22Rv1 (cell line): ENCODE measurements at regions not wholly inside any gene's neighbourhood (a gene's known extent, or its start where the extent isn't known, plus 50 kb on each side); places are given as distances from the start of the nearest gene placed in this dataset.
"Not testable (repeated sequence)": the region's sequence is repeated elsewhere in the genome, so short reads cannot be mapped to it uniquely, and the experiment has no call there.

Source experiments
- H3K27ac ChIP-seq: fragments of 450-650 bp; 2 replicates; pipeline ENCODE4 v1.5.1; 2017
- CTCF ChIP-seq: fragments of 450-650 bp; IDR thresholded peaks from 2 replicates; pipeline ENCODE4 v1.5.1; 2017; ENCODE audit warnings: mild to moderate bottlenecking
- ZFX ChIP-seq: fragments of 450-650 bp; IDR thresholded peaks from 2 replicates; pipeline ENCODE4 v1.6.1; 2017; ENCODE audit warnings: antibody characterized with exemption, borderline replicate concordance

DNA sequence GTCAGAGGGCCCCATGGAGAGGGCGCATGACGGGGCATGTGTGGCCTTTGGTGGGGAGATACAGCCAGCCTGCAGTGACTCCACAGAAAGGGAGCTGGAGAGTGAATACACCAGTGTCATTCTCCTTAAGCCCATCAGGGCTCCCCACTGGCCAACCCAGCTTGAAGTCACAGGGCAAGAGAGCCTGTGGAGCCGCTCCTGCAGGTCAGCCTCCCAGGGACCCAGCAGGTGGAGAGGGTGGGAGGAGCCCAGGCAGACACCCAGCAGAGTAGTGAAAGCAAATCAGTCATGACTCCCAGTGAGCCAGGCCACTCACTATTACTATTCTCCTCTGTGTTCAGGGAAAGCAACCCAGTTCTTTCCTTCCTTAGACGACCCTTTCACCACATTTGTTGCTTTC is 110.0 kb upstream of the CPM start:
- no peak overlapping the region for H3K27ac ChIP-seq
- TF ChIP-seq ZFX (no peak), CTCF (no peak)

- TF ChIP-seq ZFX: no peak
- TF ChIP-seq CTCF: no peak
- H3K27ac ChIP-seq: no peak overlapping the region
These were observed 111.9 kb upstream of the CPM start for GRCh38 chr12:69044887-69045286.

- TF ChIP-seq CTCF: no peak
- TF ChIP-seq ZFX: no peak
- no peak overlapping the region for H3K27ac ChIP-seq
These were observed 112.5 kb upstream of the CPM start for GRCh38 chr12:69045430-69045829.

GRCh38 chr12:69046363-69046762 is 113.4 kb upstream of the CPM start:
- no peak overlapping the region for H3K27ac ChIP-seq
- TF ChIP-seq ZFX (no peak), CTCF (no peak)

- no peak overlapping the region for H3K27ac ChIP-seq
- TF ChIP-seq ZFX: no peak
These were observed 113.9 kb upstream of the CPM start for GRCh38 chr12:69046920-69047319.

GRCh38 chr12:69047990-69048389 is 115.0 kb upstream of the CPM start:
- no peak overlapping the region for H3K27ac ChIP-seq
- TF ChIP-seq ZFX (no peak), CTCF (no peak)

GRCh38 chr12:69049855-69050254 is 116.9 kb upstream of the CPM start:
- not testable (repeated sequence) for H3K27ac ChIP-seq

DNA sequence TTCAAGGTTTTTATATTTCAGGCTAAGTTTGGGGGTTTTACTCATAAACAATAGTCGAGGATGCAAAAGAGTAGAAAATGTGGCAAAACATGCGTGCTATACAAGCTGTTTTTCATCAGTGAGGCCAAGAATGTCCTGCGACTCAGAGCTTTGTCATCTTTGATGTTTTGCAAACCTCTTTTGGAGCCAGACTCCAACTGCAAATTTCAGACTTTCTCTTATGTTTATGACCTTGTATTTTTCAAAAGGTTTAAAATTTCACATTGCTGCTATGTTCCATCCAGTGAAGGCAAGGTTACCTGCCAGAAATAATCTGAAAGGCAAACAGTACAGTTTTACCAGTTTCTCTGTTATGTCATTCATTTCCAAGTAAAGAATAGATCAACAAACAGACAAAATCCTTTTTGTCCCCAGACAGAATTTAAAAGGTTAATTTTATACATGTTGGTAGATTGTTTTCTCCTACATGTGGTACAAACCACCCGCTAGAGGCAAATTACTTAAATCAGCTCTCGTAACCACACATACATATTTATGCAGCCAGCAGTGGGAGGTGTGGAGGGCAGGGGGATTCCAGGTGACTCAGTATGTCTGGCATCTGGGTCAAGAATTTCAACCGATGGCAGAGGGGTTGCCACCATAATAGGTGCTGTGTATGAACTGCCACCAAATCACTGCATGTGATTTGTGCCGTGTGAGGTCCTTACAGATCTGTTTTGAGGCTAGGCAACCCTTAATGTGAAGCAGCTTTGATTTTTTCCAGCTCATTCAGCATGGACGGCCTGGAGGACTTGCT is 119.8 kb upstream of the CPM start:
- no peak for TF ChIP-seq CTCF
- no peak for TF ChIP-seq ZFX
- no peak overlapping the region for H3K27ac ChIP-seq
